GM19463 (cell line): ENCODE measurements at regions not wholly inside any gene's neighbourhood (a gene's known extent, or its start where the extent isn't known, plus 50 kb on each side); places are given as distances from the start of the nearest gene placed in this dataset.

Experiments
- ATAC-seq: cut with Tn5 transposase; IDR thresholded peaks from one replicate; pipeline ENCODE4 v1.9.1; 2021; ENCODE audit warnings: mild to moderate bottlenecking, moderate library complexity; ENCODE audit not compliant: unreplicated experiment

- ATAC-seq: no peak
Observed at GRCh38 chr9:21561502-21561901, 79.4 kb upstream of the IFNE start.

- no peak for ATAC-seq
Observed at GRCh38 chr9:21564175-21564574, 82.1 kb upstream of the IFNE start.

- no peak for ATAC-seq
Observed at GRCh38 chr9:21565155-21565554, 83.0 kb upstream of the IFNE start.

- ATAC-seq: no peak
Observed at GRCh38 chr9:21567926-21568325, 85.8 kb upstream of the IFNE start.

- ATAC-seq: no peak
Observed at GRCh38 chr9:21568484-21568883, 86.4 kb upstream of the IFNE start.

GRCh38 chr9:21569721-21570120, 87.6 kb upstream of the IFNE start:
- ATAC-seq: no peak

GRCh38 chr9:21570643-21571275, 88.6 kb upstream of the IFNE start:
- ATAC-seq: no peak

GRCh38 chr9:21574261-21574660, 92.1 kb upstream of the IFNE start:
- ATAC-seq: no peak

- ATAC-seq: peak; percentile 64
Observed at GRCh38 chr9:21576331-21577189, 94.4 kb upstream of the IFNE start.

GRCh38 chr9:21579247-21579671, 97.1 kb upstream of the IFNE start:
- no peak for ATAC-seq

GRCh38 chr9:21579743-21580142, 97.6 kb upstream of the IFNE start:
- no peak for ATAC-seq

GRCh38 chr9:21580636-21581378, 98.7 kb upstream of the IFNE start:
- ATAC-seq: no peak

- ATAC-seq: no peak
Observed at GRCh38 chr9:21583628-21584377, 101.7 kb upstream of the IFNE start.

GRCh38 chr9:21584890-21585289, 102.8 kb upstream of the IFNE start:
- ATAC-seq: no peak

- no peak for ATAC-seq
Observed at GRCh38 chr9:21585756-21586752, 103.9 kb upstream of the IFNE start.

- no peak for ATAC-seq
Observed at GRCh38 chr9:21589344-21590056, 107.4 kb upstream of the IFNE start.

- no peak for ATAC-seq
Observed at GRCh38 chr9:21590058-21590996, 108.2 kb upstream of the IFNE start.
